Central memory CD8-positive, alpha-beta T cell (primary cell): ENCODE measurements at regions not wholly inside any gene's neighbourhood (a gene's known extent, or its start where the extent isn't known, plus 50 kb on each side); places are given as distances from the start of the nearest gene placed in this dataset.

Source experiments
- ATAC-seq: fragments of 150-1000 bp; cut with Tn5 transposase; replicated peaks from 2 replicates; pipeline ENCODE4 v1.10.0; 2022; ENCODE audit warnings: mild to moderate bottlenecking, moderate FRiP score, moderate number of reproducible peaks; ENCODE audit not compliant: poor library complexity, severe bottlenecking; ENCODE audit errors: extremely low read depth
- DNase-seq, 2 donors: peaks; one replicate each; pipeline ENCODE4 v3.0.0; 2021; ENCODE audit warnings: low spot score in 2 of 2
- H3K27ac Mint-ChIP-seq: one replicate; pipeline ENCODE4 v1.8.0; 2022; ENCODE audit warnings: low read depth, mild to moderate bottlenecking, moderate library complexity, mixed read lengths
- H3K27me3 Mint-ChIP-seq: one replicate; pipeline ENCODE4 v1.8.0; 2022; ENCODE audit warnings: mixed read lengths
- H3K36me3 Mint-ChIP-seq: one replicate; pipeline ENCODE4 v1.8.0; 2022; ENCODE audit warnings: mild to moderate bottlenecking, moderate library complexity, mixed read lengths; ENCODE audit not compliant: insufficient read depth
- H3K4me1 Mint-ChIP-seq: one replicate; pipeline ENCODE4 v1.8.0; 2022; ENCODE audit warnings: mixed read lengths
- H3K4me3 Mint-ChIP-seq: one replicate; pipeline ENCODE4 v1.8.0; 2022; ENCODE audit warnings: mild to moderate bottlenecking, moderate library complexity, mixed read lengths
- H3K9me3 Mint-ChIP-seq: one replicate; pipeline ENCODE4 v1.8.0; 2022; ENCODE audit warnings: mixed read lengths

- H3K27me3 Mint-ChIP-seq: no peaks in the 10 kb centered on the region
- H3K9me3 Mint-ChIP-seq: peaks cover 26% of the 10 kb centered on the region
- no peaks in the 10 kb centered on the region for H3K36me3 Mint-ChIP-seq
- DNase-seq (no peak), ATAC-seq (no peak)
- H3K27ac Mint-ChIP-seq: no peak overlapping the region
- no peaks in the 10 kb centered on the region for H3K4me1 Mint-ChIP-seq
- no peak overlapping the region for H3K4me3 Mint-ChIP-seq
Measured at GRCh38 chr11:23496340-23496739, 636.1 kb upstream of the CCDC179 start.

DNA sequence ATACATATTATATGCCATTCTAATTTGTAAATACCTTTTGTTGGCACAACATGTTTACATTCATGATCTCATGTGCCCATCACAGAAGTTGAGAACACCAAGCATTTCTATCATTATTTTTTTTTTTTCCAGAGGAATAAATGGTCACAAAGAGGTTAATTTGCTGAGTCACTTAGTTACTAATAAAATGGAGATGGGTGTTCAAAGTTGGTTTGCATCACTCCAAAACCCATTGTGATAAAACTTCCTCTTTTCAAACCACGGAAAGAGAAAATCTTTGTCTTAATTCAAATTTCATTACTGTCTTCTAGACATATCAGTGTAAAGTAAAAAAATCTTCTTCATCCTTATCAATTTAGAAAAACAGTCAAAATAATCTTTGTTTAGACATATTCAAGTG, 636.8 kb upstream of the CCDC179 start:
- Mint-ChIP-seq H3K27ac (no peak overlapping the region), H3K36me3 (no peaks in the 10 kb centered on the region), H3K4me3 (no peak overlapping the region), H3K27me3 (no peaks in the 10 kb centered on the region), H3K9me3 (peaks cover 20% of the 10 kb centered on the region), H3K4me1 (no peaks in the 10 kb centered on the region)
- DNase-seq: no peak
- no peak for ATAC-seq

GRCh38 chr11:23502389-23502788, 642.1 kb upstream of the CCDC179 start:
- Mint-ChIP-seq H3K27ac (no peak overlapping the region), H3K4me3 (no peak overlapping the region)

DNA sequence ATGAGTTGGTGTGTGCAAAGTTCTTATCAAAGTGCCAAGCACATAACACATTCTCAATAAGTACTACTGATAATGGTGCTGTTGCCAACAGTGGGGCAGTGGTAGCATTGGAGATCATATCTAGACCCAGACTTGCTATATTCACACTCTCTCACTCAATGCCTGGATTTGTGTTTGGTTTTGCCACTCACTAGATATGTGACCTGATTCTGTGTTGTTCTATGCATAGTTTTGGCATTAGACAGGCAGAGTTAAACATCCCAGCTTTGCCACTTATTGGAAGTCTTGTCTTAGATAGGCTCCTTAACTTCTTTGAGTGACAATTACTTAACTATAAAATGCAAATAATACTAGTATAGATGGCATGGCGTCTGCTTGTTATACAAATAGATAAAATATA, 642.6 kb upstream of the CCDC179 start:
- DNase-seq (no peak), ATAC-seq (no peak)
- no peaks in the 10 kb centered on the region for H3K27me3 Mint-ChIP-seq
- no peak overlapping the region for H3K4me3 Mint-ChIP-seq
- H3K27ac Mint-ChIP-seq: no peak overlapping the region
- peaks cover 17% of the 10 kb centered on the region for H3K9me3 Mint-ChIP-seq
- peaks cover 2% of the 10 kb centered on the region for H3K36me3 Mint-ChIP-seq
- no peaks in the 10 kb centered on the region for H3K4me1 Mint-ChIP-seq

More at GRCh38 chr11:23502389-23502788, 642.1 kb upstream of the CCDC179 start:
- ATAC-seq (no peak), DNase-seq (no peak)
- Mint-ChIP-seq H3K9me3 (peaks cover 18% of the 10 kb centered on the region), H3K27me3 (no peaks in the 10 kb centered on the region), H3K4me1 (no peaks in the 10 kb centered on the region), H3K36me3 (peaks cover 2% of the 10 kb centered on the region)

DNA sequence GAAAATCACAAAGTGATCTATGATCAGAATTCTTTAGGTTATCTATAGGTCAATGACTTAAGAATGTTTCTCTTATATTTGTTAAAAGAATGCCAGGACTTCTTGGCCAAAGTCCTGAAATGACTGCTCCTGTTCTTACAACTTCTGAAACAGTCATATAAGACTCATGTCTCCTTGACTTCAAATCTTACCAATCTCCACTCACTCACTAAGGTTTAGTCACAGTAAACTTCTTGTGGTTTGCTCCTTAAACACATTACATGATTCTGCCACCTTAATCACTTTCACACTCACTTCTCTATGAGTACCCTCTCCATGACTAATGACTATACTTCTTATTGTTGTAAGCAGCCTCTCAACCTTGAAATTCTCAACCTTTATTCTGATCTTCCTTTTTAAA, 648.7 kb upstream of the CCDC179 start:
- H3K9me3 Mint-ChIP-seq: peaks cover 22% of the 10 kb centered on the region
- no peak overlapping the region for H3K4me3 Mint-ChIP-seq
- ATAC-seq (no peak), DNase-seq (no peak)
- no peak overlapping the region for H3K27ac Mint-ChIP-seq
- no peaks in the 10 kb centered on the region for H3K27me3 Mint-ChIP-seq
- H3K36me3 Mint-ChIP-seq: peaks cover 2% of the 10 kb centered on the region
- no peaks in the 10 kb centered on the region for H3K4me1 Mint-ChIP-seq

DNA sequence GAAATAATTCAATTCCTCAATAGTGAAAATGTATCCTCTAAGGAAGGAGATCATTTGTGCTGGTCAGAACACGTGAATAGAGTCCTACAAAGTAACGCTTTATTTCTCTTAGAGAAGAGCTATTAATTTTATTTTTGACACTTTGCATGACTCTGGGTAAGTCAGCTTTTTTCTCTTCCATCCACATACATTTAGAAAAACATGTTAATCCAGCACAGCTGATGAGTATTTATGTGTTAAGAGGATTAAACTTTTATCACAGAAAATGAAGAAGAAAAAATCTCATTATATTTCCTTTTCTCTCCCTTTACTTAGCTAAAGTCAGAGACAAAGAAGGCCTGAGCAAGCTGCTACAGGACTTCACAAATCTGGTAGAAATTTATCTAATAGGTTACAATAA, 649.5 kb upstream of the CCDC179 start:
- Mint-ChIP-seq H3K4me1 (no peaks in the 10 kb centered on the region), H3K4me3 (no peak overlapping the region), H3K9me3 (peaks cover 29% of the 10 kb centered on the region), H3K36me3 (peaks cover 2% of the 10 kb centered on the region), H3K27ac (no peak overlapping the region), H3K27me3 (no peaks in the 10 kb centered on the region)
- DNase-seq (no peak), ATAC-seq (no peak)

DNA sequence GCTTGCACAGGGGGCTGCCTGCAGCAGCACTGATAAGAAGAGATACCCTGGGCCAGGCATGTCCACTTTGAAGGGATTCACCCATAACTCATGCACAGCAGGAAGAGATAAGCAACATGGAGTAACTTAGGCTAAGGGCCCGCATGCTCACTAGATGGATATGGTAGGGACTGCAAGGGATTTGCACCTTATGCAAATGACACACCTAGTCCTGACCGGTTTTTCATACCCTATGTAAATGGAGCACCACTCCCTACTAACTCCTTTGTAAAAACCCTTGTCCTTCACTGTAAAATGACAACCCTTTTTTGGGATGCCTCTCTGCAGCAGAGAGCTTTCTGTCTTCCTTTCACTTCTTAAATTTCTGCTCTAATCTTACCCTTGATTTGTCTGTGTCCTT, 658.9 kb upstream of the CCDC179 start:
- no peak overlapping the region for H3K4me3 Mint-ChIP-seq
- H3K36me3 Mint-ChIP-seq: no peaks in the 10 kb centered on the region
- no peak for DNase-seq
- no peak for ATAC-seq
- peaks cover 11% of the 10 kb centered on the region for H3K9me3 Mint-ChIP-seq
- no peak overlapping the region for H3K27ac Mint-ChIP-seq
- H3K27me3 Mint-ChIP-seq: no peaks in the 10 kb centered on the region
- H3K4me1 Mint-ChIP-seq: no peaks in the 10 kb centered on the region

- peak; percentile 14 for ATAC-seq
- H3K9me3 Mint-ChIP-seq: peaks cover 6% of the 10 kb centered on the region
- no peaks in the 10 kb centered on the region for H3K36me3 Mint-ChIP-seq
- H3K4me1 Mint-ChIP-seq: no peaks in the 10 kb centered on the region
- H3K4me3 Mint-ChIP-seq: no peak overlapping the region
- H3K27me3 Mint-ChIP-seq: no peaks in the 10 kb centered on the region
- DNase-seq: no peak
- H3K27ac Mint-ChIP-seq: no peak overlapping the region
Measured at GRCh38 chr11:23520226-23520960, 660.1 kb upstream of the CCDC179 start.

DNA sequence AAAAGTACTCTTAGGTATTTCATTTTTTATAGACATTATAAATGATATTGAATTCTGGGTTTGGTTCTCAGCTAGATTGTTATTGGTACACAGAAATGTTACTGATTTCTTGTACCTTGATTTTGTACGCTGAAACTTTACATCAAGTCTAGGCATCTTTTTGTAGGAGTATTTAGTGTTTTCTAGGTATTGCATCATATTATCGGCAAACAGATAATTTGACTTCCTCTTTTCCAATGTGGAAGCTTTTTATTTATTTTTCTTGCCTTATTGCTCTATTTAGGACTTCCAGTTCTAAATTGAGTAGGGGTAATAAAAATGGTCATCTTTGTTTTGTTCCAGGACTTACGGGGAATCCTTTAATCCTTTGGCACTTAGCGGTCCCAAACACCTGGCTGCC, 676.6 kb upstream of the CCDC179 start:
- Mint-ChIP-seq H3K9me3 (no peaks in the 10 kb centered on the region), H3K4me3 (no peak overlapping the region), H3K27me3 (no peaks in the 10 kb centered on the region), H3K36me3 (peaks cover 2% of the 10 kb centered on the region), H3K27ac (no peak overlapping the region), H3K4me1 (no peaks in the 10 kb centered on the region)
- no peak for ATAC-seq
- DNase-seq: no peak

DNA sequence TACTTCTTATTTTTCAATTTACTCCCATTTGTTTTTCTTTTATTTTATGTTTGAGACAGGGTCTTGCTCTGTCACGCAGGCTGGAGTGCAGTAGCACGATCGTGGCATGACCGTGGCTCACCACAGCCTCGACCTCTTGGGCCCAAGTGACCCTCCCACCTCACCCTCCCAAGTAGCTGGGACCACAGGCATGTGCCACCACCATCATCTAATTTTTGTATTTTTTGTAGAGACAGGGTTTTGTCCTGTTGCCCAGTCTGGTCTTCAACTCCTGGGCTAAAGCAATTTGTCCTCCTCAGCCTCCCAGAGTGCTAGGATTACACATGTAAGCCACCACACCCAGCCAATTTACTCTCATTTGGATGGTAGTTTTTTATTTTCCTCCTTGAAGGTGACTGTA, 679.3 kb upstream of the CCDC179 start:
- Mint-ChIP-seq H3K36me3 (peaks cover 2% of the 10 kb centered on the region), H3K9me3 (no peaks in the 10 kb centered on the region), H3K27me3 (no peaks in the 10 kb centered on the region), H3K27ac (no peak overlapping the region), H3K4me3 (no peak overlapping the region), H3K4me1 (no peaks in the 10 kb centered on the region)
- DNase-seq (no peak), ATAC-seq (no peak)

DNA sequence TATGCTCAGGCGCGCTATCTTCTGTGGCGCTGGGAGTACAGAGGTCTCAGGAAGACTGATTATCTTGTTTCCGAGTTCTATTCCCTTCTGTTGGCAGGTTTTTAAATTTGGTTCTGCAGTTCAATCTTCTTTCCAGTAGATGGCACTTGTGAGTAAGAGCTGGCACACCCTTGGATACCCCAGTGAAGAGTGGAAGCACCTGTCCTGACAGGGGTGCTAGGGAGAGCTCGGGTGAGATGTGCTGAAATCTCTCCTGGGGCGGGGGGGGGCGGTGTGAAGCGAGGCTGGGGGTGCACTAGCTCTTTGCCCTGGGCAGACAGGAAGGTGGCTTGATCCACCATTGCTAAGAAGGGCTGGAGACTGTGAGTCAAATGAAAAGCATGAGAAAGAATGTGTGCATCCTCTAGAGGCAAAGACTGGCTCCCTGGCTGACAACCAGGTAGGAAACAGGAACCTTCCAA, 679.9 kb upstream of the CCDC179 start:
- Mint-ChIP-seq H3K27ac (no peak overlapping the region), H3K27me3 (no peaks in the 10 kb centered on the region), H3K9me3 (no peaks in the 10 kb centered on the region), H3K4me3 (no peak overlapping the region), H3K36me3 (peaks cover 2% of the 10 kb centered on the region), H3K4me1 (no peaks in the 10 kb centered on the region)
- DNase-seq: no peak
- ATAC-seq: no peak

DNA sequence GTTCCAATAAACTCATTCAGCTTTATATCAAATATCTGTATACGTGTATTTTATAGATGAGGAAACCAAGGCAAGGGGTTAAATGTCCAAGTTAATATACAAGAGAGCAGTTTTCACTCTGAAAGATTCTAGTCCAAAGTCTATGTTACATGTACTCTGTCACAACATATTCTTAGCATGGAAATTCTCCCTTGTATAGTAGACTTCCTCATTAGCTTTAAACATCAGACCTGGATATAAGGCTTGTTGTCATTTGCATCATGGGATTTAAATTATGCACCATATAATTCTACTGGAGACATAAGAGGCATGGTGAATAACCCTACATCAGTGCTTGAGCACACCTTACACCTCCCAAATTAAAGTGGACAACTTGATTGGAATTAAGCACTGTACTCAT, 681.9 kb upstream of the CCDC179 start:
- DNase-seq (no peak), ATAC-seq (no peak)
- Mint-ChIP-seq H3K4me3 (no peak overlapping the region), H3K27ac (no peak overlapping the region), H3K27me3 (no peaks in the 10 kb centered on the region), H3K4me1 (no peaks in the 10 kb centered on the region), H3K9me3 (no peaks in the 10 kb centered on the region), H3K36me3 (peaks cover 2% of the 10 kb centered on the region)

GRCh38 chr11:23542816-23543215, 682.5 kb upstream of the CCDC179 start:
- no peaks in the 10 kb centered on the region for H3K4me1 Mint-ChIP-seq
- H3K27me3 Mint-ChIP-seq: no peaks in the 10 kb centered on the region
- H3K27ac Mint-ChIP-seq: no peak overlapping the region
- H3K4me3 Mint-ChIP-seq: no peak overlapping the region
- DNase-seq (no peak), ATAC-seq (no peak)
- H3K36me3 Mint-ChIP-seq: peaks cover 2% of the 10 kb centered on the region
- H3K9me3 Mint-ChIP-seq: no peaks in the 10 kb centered on the region
